H1 (cell line): ENCODE measurements at regions not wholly inside any gene's neighbourhood (a gene's known extent, or its start where the extent isn't known, plus 50 kb on each side); places are given as distances from the start of the nearest gene placed in this dataset.

Experiments used
- CTCF ChIA-PET: fragments of 300-600 bp; sonication (Branson Sonifier 250); formaldehyde crosslinking; loops from one replicate; lab custom pipeline; 2021; ENCODE audit not compliant: partially characterized antibody; lab: Charles Lee
- POLR2A ChIA-PET: fragments of 300-600 bp; sonication (Branson Sonifier 250); formaldehyde crosslinking; loops from one replicate; lab custom pipeline; 2021; ENCODE audit warnings: inconsistent platforms; ENCODE audit not compliant: partially characterized antibody; lab: Charles Lee
- DNase-seq, 2 experiments: peaks; one replicate each; pipeline versions ENCODE4 v3.0.0 to v3.0.0-alpha.2; 2010 to 2022; ENCODE audit warnings: low spot score in 2 of 2, low read depth in 1 of 2, mixed read lengths in 1 of 2
- FAIRE-seq: peaks from 2 replicates; lab custom pipeline; 2011; peaks lifted over from hg19 to GRCh38; lab: Jason Lieb, UNC
- H2AFZ ChIP-seq: 2 replicates; pipeline ENCODE4 v1.8.1; 2012; ENCODE audit warnings: low read length, inconsistent platforms
- H2AK5ac ChIP-seq: 2 replicates; pipeline ENCODE4 v1.6.1; 2013; ENCODE audit warnings: low read depth, low read length
- H2BK120ac ChIP-seq: replicated peaks from 2 replicates; pipeline ENCODE3; 2013; ENCODE audit warnings: low read depth, low read length, inconsistent platforms
- H2BK12ac ChIP-seq: 2 replicates; pipeline ENCODE4 v1.6.1; 2013; ENCODE audit warnings: low read depth, low read length
- H2BK15ac ChIP-seq: 2 replicates; pipeline ENCODE4 v1.6.1; 2013; ENCODE audit warnings: low read length
- H2BK20ac ChIP-seq: 2 replicates; pipeline ENCODE4 v1.6.1; 2013; ENCODE audit warnings: low read length
- H2BK5ac ChIP-seq: 2 replicates; pipeline ENCODE4 v1.6.1; 2013; ENCODE audit warnings: low read depth, low read length
- H3K14ac ChIP-seq: 2 replicates; pipeline ENCODE4 v1.6.1; 2013; ENCODE audit warnings: inconsistent platforms; ENCODE audit not compliant: insufficient read length
- H3K18ac ChIP-seq: 2 replicates; pipeline ENCODE4 v1.6.1; 2013; ENCODE audit warnings: low read length; ENCODE audit errors: extremely low read depth
- H3K23ac ChIP-seq: 2 replicates; pipeline ENCODE4 v1.6.1; 2013; ENCODE audit warnings: inconsistent platforms; ENCODE audit not compliant: insufficient read length
- H3K23me2 ChIP-seq: 2 replicates; pipeline ENCODE4 v1.6.1; 2013; ENCODE audit warnings: low read depth, low read length
- H3K27ac ChIP-seq: 2 replicates; pipeline ENCODE4 v1.6.1; 2011; ENCODE audit warnings: low read depth, low read length, inconsistent platforms
- H3K27me3 ChIP-seq, 4 experiments: replicated peaks in 1 of 4; 1 replicate in 1 of 4; 2 replicates in 3 of 4; pipeline versions ENCODE4 v1.6.1 to v1.8.1; 2011 to 2013; ENCODE audit warnings: low read length in 3 of 4, mild to moderate bottlenecking in 3 of 4, inconsistent platforms in 2 of 4, mixed read lengths in 2 of 4, moderate library complexity in 1 of 4; ENCODE audit not compliant: control insufficient read depth in 3 of 4, insufficient read depth in 3 of 4; ENCODE audit errors: extremely low read depth in 1 of 4
- H3K36me3 ChIP-seq, 4 experiments: 2 replicates each; pipeline versions ENCODE4 v1.6.1 to v1.8.1; 2011 to 2013; ENCODE audit warnings: mild to moderate bottlenecking in 4 of 4, low read length in 3 of 4, moderate library complexity in 2 of 4, control low read depth in 1 of 4, inconsistent platforms in 1 of 4; ENCODE audit not compliant: insufficient read depth in 4 of 4, control insufficient read depth in 2 of 4
- H3K4ac ChIP-seq: replicated peaks from 2 replicates; pipeline ENCODE3; 2013; ENCODE audit warnings: low read length, low read depth, mixed read lengths, inconsistent platforms; ENCODE audit not compliant: insufficient read length
- H3K4me1 ChIP-seq, 4 experiments: replicated peaks in 1 of 4; 1 replicate in 1 of 4; 2 replicates in 3 of 4; pipeline versions ENCODE4 v1.6.1 to v1.8.1; 2011 to 2013; ENCODE audit warnings: low read length in 3 of 4, inconsistent platforms in 2 of 4, mixed read lengths in 1 of 4; ENCODE audit not compliant: insufficient read depth in 4 of 4, control insufficient read depth in 3 of 4
- H3K4me2 ChIP-seq, 2 experiments: 2 replicates each; pipeline versions ENCODE4 v1.6.1 to v1.8.1; 2011 to 2013; ENCODE audit warnings: low read depth in 2 of 2, low read length in 2 of 2, control low read depth in 1 of 2, inconsistent platforms in 1 of 2, mild to moderate bottlenecking in 1 of 2; ENCODE audit not compliant: insufficient read depth in 1 of 2
- H3K4me3 ChIP-seq, 4 experiments: fragments of 200-600, 300-600 bp in 1 of 4; sonication (generic), shearing (Covaris generic), sonication (Bioruptor Twin) in 1 of 4; 2 replicates each; pipeline versions ENCODE4 v1.5.1 to v1.8.1; 2011 to 2016; ENCODE audit warnings: low read length in 4 of 4, low read depth in 3 of 4, control low read depth in 2 of 4, inconsistent platforms in 2 of 4, mild to moderate bottlenecking in 2 of 4, mixed read lengths in 1 of 4, moderate library complexity in 1 of 4; ENCODE audit not compliant: insufficient read depth in 2 of 4; ENCODE audit errors: extremely low read depth in 1 of 4
- H3K56ac ChIP-seq: replicated peaks from 2 replicates; pipeline ENCODE3; 2013; ENCODE audit warnings: low read depth, mild to moderate bottlenecking, mixed read lengths, low read length, inconsistent platforms; ENCODE audit not compliant: insufficient read length
- H3K79me1 ChIP-seq: 2 replicates; pipeline ENCODE4 v1.6.1; 2013; ENCODE audit warnings: low read depth, low read length, control low read depth
- H3K79me2 ChIP-seq, 2 experiments: 2 replicates each; pipeline versions ENCODE4 v1.6.1 to v1.8.1; 2012 to 2013; ENCODE audit warnings: low read length in 2 of 2, mild to moderate bottlenecking in 2 of 2, inconsistent platforms in 1 of 2; ENCODE audit not compliant: insufficient read depth in 2 of 2, control insufficient read depth in 1 of 2
- H3K9ac ChIP-seq, 4 experiments: replicated peaks in 1 of 4; 1 replicate in 1 of 4; 2 replicates in 3 of 4; pipeline versions ENCODE4 v1.6.1 to v1.8.1; 2011 to 2013; ENCODE audit warnings: low read depth in 3 of 4, low read length in 3 of 4, control low read depth in 2 of 4, mild to moderate bottlenecking in 2 of 4, moderate library complexity in 2 of 4, inconsistent platforms in 1 of 4; ENCODE audit errors: extremely low read depth in 1 of 4
- H3K9me3 ChIP-seq, 2 experiments: 2 replicates each; pipeline versions ENCODE4 v1.6.1 to v1.8.1; 2012 to 2013; ENCODE audit warnings: mild to moderate bottlenecking in 2 of 2, moderate library complexity in 2 of 2, control low read depth in 1 of 2, inconsistent platforms in 1 of 2, low read depth in 1 of 2, low read length in 1 of 2, mixed read lengths in 1 of 2; ENCODE audit not compliant: insufficient read depth in 2 of 2
- H4K20me1 ChIP-seq, 2 experiments: replicated peaks in 1 of 2; 2 replicates each; pipeline versions ENCODE3 to v1.8.1; 2011 to 2013; ENCODE audit warnings: inconsistent platforms in 2 of 2, low read length in 2 of 2, mild to moderate bottlenecking in 1 of 2; ENCODE audit not compliant: insufficient read depth in 2 of 2, control insufficient read depth in 1 of 2
- H4K5ac ChIP-seq: 2 replicates; pipeline ENCODE4 v1.6.1; 2013; ENCODE audit warnings: low read length, low read depth, mixed read lengths, inconsistent platforms; ENCODE audit not compliant: insufficient read length
- H4K8ac ChIP-seq: 2 replicates; pipeline ENCODE4 v1.8.0; 2013; ENCODE audit warnings: mild to moderate bottlenecking, moderate library complexity, low read length, inconsistent platforms; ENCODE audit not compliant: insufficient read depth; ENCODE audit errors: extremely low read depth
- H4K91ac ChIP-seq: replicated peaks from 2 replicates; pipeline ENCODE3; 2013; ENCODE audit warnings: low read length, mixed read lengths, inconsistent platforms; ENCODE audit not compliant: insufficient read length
- POLR2AphosphoS5 ChIP-seq: IDR thresholded peaks from 2 replicates; pipeline ENCODE4 v1.6.1; 2011; ENCODE audit warnings: low read depth, low read length
- WGBS, 2 experiments: shearing (Covaris generic) in 1 of 2; methylation state at CpG; one replicate each; pipeline versions ENCODE4 v1.1.6 to v1.1.7; 2013 to 2015; ENCODE audit warnings: low lambda C conversion rate in 2 of 2, mixed read lengths in 2 of 2, inconsistent platforms in 1 of 2, low coverage in 1 of 2, missing lambda C conversion rate in 1 of 2; ENCODE audit not compliant: insufficient replicate concordance in 2 of 2, insufficient coverage in 1 of 2, insufficient read length in 1 of 2; ENCODE audit errors: extremely low coverage in 1 of 2, missing lambda C conversion rate in 1 of 2; 5-methylcytosine and 5-hydroxymethylcytosine counted together

DNA sequence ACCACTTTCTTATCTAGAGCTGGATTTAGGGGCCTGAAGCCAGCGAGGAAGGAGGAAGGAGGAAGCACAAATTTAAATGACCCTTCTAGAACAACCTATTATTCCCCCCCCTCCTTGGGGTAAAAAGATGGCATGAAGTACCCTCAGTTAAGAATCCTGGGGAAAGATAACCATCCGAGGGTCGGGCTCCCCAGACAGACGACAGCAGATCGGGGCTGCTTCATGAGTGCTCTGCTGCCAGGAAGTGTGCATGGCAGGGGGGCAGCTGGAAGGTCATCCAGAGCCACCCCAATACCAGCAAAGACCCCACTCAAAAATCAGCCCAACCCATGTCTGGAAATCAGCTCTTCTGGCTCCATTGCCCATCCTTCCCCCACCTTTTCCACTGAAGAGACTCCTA is 207.5 kb downstream of the CTTN start:
- Histone ChIP-seq H2BK12ac (no peak overlapping the region), H3K27ac (no peak overlapping the region), H3K23me2 (no peaks in the 10 kb centered on the region), H4K8ac (no peak overlapping the region), H2BK20ac (no peak overlapping the region), H3K79me2 (no peaks in the 10 kb centered on the region; a peak in 3 of 4 replicates), H3K56ac (no peak overlapping the region), H2AK5ac (no peak overlapping the region), H3K14ac (no peak overlapping the region), H2BK5ac (no peak overlapping the region), H3K4ac (no peak overlapping the region), H3K18ac (no peak overlapping the region), H3K9ac (no peak overlapping the region), H2BK120ac (no peak overlapping the region), H3K36me3 (no peaks in the 10 kb centered on the region), H2AFZ (no peak overlapping the region), H4K20me1 (peaks cover 1 to 8% of the 10 kb centered on the region in 2 experiments), H3K79me1 (no peaks in the 10 kb centered on the region; the same call in none of the 2 replicates), H3K27me3 (no peaks in the 10 kb centered on the region), H3K9me3 (no peaks in the 10 kb centered on the region), H4K5ac (no peak overlapping the region), H3K4me1 (peaks cover 6 to 29% (median 15%) of the 10 kb centered on the region in 4 experiments), H4K91ac (no peak overlapping the region), H2BK15ac (no peak overlapping the region), H3K4me2 (no peak overlapping the region), H3K23ac (no peak overlapping the region), H3K4me3 (no peak overlapping the region)
- ChIA-PET CTCF (interaction anchor here (1.0 to 1.6 kb wide), 3 partner anchors 38 to 337 kb away, joined by 3 read pairs; no protein-coding TSS in a partner anchor), POLR2A (interaction anchor here (1.4 kb wide), 1 partner anchor 38 kb away, joined by 3 read pairs; no protein-coding TSS in a partner anchor)
- DNase-seq (no peak), FAIRE-seq (no peak)
- WGBS, 2 experiments: 87% methylated on average over 5 of the region's 5 CpGs; no CpG with 5 or more reads in 1 of the 2 experiments
- TF ChIP-seq POLR2AphosphoS5: no peak
